SH-SY5Y (cell line): ENCODE measurements at regions not wholly inside any gene's neighbourhood (a gene's known extent, or its start where the extent isn't known, plus 50 kb on each side); places are given as distances from the start of the nearest gene placed in this dataset.

Experiments used
- GATA2 ChIP-seq: IDR thresholded peaks from 2 replicates; pipeline ENCODE4 v1.6.1; 2011; ENCODE audit warnings: mild to moderate bottlenecking, low read depth, low read length
- GATA3 ChIP-seq: IDR thresholded peaks from 2 replicates; pipeline ENCODE4 v1.6.1; 2011; ENCODE audit warnings: low read depth, mild to moderate bottlenecking, low read length, moderate library complexity

DNA sequence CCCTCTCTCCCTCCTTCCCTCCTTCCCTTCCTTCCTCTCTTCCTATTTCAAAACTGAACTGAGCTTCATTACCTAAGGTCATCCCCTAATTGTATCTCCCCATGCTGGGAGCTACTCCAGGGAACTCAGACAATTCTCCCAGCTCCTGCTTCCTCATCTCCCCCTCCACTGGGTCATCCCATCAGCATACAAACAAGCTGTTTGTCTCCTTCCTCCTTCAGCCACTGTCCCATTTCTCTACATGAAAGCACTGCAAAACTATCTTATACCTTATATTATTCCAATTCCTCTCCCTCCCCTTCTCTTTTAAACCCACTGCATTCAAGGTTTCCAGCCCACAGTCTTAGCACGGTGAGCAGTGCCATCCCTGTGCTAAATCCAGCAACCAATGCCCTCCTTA lies 262.4 kb downstream of the AGTPBP1 start:
- TF ChIP-seq GATA2: no peak
- no peak for TF ChIP-seq GATA3
